HepG2 (cell line): ENCODE measurements at regions not wholly inside any gene's neighbourhood (a gene's known extent, or its start where the extent isn't known, plus 50 kb on each side); places are given as distances from the start of the nearest gene placed in this dataset.

Experiments
- ATAC-seq: fragments of 200-7000 bp; cut with Tn5 transposase; 3 replicates; pipeline ENCODE4 v1.9.1; 2020; ENCODE audit warnings: mild to moderate bottlenecking, moderate library complexity
- BruUV-seq: library from RNA; stranded (reverse); fragments of 400-500 nt; replicated peaks from 2 replicates; lab custom pipeline; 2021; lab: Mats Ljungman, UMichigan
- CTCF ChIA-PET: fragments of 300-600 bp; formaldehyde crosslinking; extraction: SDS; loops from one replicate; lab custom pipeline; 2021; ENCODE audit warnings: low total read pairs, inconsistent platforms, low intra/inter-chr PET ratio; lab: Yijun Ruan, JAX
- POLR2A ChIA-PET: fragments of 350-600 bp; sonication (Branson Sonifier 250); formaldehyde crosslinking; loops from one replicate; lab custom pipeline; 2020; ENCODE audit warnings: antibody characterized with exemption, inconsistent platforms; lab: Yijun Ruan, JAX
- DNase-seq: peaks from one replicate; pipeline ENCODE4 v3.0.0-alpha.2; 2015; ENCODE audit warnings: low spot score
- FAIRE-seq: peaks from 3 replicates; lab custom pipeline; 2011; peaks lifted over from hg19 to GRCh38; lab: Jason Lieb, UNC
- H2AFZ ChIP-seq: one replicate; pipeline ENCODE4 v1.6.1; 2011; ENCODE audit warnings: low read length, inconsistent platforms
- H3K27ac ChIP-seq: fragments of 300-600 bp; 3 replicates; pipeline ENCODE4 v1.8.0; 2011; ENCODE audit warnings: mixed run types, mild to moderate bottlenecking, mixed read lengths, low read length, inconsistent platforms; ENCODE audit not compliant: insufficient read depth; ENCODE audit errors: extremely low read length
- H3K27me3 ChIP-seq, 2 experiments: fragments of 200-600 bp in 1 of 2; 2 replicates in 1 of 2; 3 replicates in 1 of 2; pipeline versions ENCODE4 v1.6.0 to v1.8.0; 2011; ENCODE audit warnings: low read length in 2 of 2, mild to moderate bottlenecking in 2 of 2, moderate library complexity in 2 of 2, inconsistent platforms in 1 of 2; ENCODE audit not compliant: insufficient read depth in 2 of 2, control insufficient read depth in 1 of 2
- H3K36me3 ChIP-seq, 2 experiments: fragments of 200-600 bp in 1 of 2; replicated peaks in 1 of 2; 2 replicates in 1 of 2; 3 replicates in 1 of 2; pipeline versions ENCODE4 v1.5.1 to v1.8.0; 2011; ENCODE audit warnings: low read length in 2 of 2, inconsistent platforms in 1 of 2; ENCODE audit not compliant: insufficient read depth in 2 of 2, control insufficient read depth in 1 of 2
- H3K4me1 ChIP-seq: 2 replicates; pipeline ENCODE4 v1.5.1; 2012; ENCODE audit warnings: low read length, inconsistent platforms; ENCODE audit not compliant: insufficient read depth
- H3K4me2 ChIP-seq: 2 replicates; pipeline ENCODE4 v1.6.0; 2011; ENCODE audit warnings: low read depth, low read length, inconsistent platforms
- H3K4me3 ChIP-seq, 3 experiments: fragments of 200-600 bp in 1 of 3; sonication (generic), shearing (Covaris generic) in 1 of 3; replicated peaks in 1 of 3; 2 replicates each; pipeline ENCODE4 v1.5.1; 2011 to 2016; ENCODE audit warnings: low read length in 3 of 3, inconsistent platforms in 2 of 3, low read depth in 2 of 3, mild to moderate bottlenecking in 2 of 3, control low read depth in 1 of 3, mixed read lengths in 1 of 3; ENCODE audit not compliant: insufficient read depth in 1 of 3
- H3K79me2 ChIP-seq: one replicate; pipeline ENCODE4 v1.6.1; 2011; ENCODE audit warnings: low read length, inconsistent platforms; ENCODE audit not compliant: insufficient read depth
- H3K9ac ChIP-seq: 2 replicates; pipeline ENCODE4 v1.6.0; 2011; ENCODE audit warnings: mild to moderate bottlenecking, low read depth, low read length, inconsistent platforms; ENCODE audit not compliant: insufficient read depth
- H3K9me3 ChIP-seq: 2 replicates; pipeline ENCODE4 v1.5.1; 2012; ENCODE audit warnings: mild to moderate bottlenecking, low read length
- H4K20me1 ChIP-seq: 2 replicates; pipeline ENCODE4 v1.6.0; 2011; ENCODE audit warnings: inconsistent platforms, mild to moderate bottlenecking, low read length, moderate library complexity; ENCODE audit not compliant: insufficient read depth
- KDM3A ChIP-seq: IDR thresholded peaks from 2 replicates; pipeline ENCODE4 v1.6.1; 2018; ENCODE audit warnings: low read depth, missing compliant biosample characterization
- KLF13 ChIP-seq: sonication (generic); formaldehyde crosslinking; IDR thresholded peaks from 2 replicates; pipeline ENCODE4 v1.4.0; 2020; ENCODE audit warnings: mild to moderate bottlenecking, missing genetic modification reagents
- MTF1 ChIP-seq: sonication (generic); formaldehyde crosslinking; IDR thresholded peaks from 2 replicates; pipeline ENCODE4 v1.5.0; 2020; ENCODE audit warnings: missing genetic modification reagents
- NCOR1 ChIP-seq: fragments of 200-600 bp; sonication (generic); IDR thresholded peaks from 2 replicates; pipeline ENCODE4 v1.7.0; 2017; ENCODE audit warnings: antibody characterized with exemption, low read length, borderline replicate concordance
- REL ChIP-seq: sonication (generic); formaldehyde crosslinking; conservative IDR thresholded peaks from 2 replicates; pipeline ENCODE4 v1.8.0; 2022; ENCODE audit warnings: mild to moderate bottlenecking, missing genetic modification reagents, moderate library complexity
- SIX4 ChIP-seq: sonication (generic); formaldehyde crosslinking; IDR thresholded peaks from 2 replicates; pipeline ENCODE4 v1.4.0; 2020; ENCODE audit warnings: missing genetic modification reagents
- TOPORS ChIP-seq: sonication (generic); formaldehyde crosslinking; IDR thresholded peaks from 2 replicates; pipeline ENCODE4 v1.8.0; 2023; ENCODE audit warnings: mild to moderate bottlenecking, missing genetic modification reagents
- ZNF235 ChIP-seq: sonication (generic); formaldehyde crosslinking; IDR thresholded peaks from 2 replicates; pipeline ENCODE4 v1.8.1; 2023; ENCODE audit warnings: mild to moderate bottlenecking, missing genetic modification reagents, borderline replicate concordance
- ZNF546 ChIP-seq: sonication (generic); formaldehyde crosslinking; conservative IDR thresholded peaks from 2 replicates; pipeline ENCODE4 v1.8.1; 2023; ENCODE audit warnings: mild to moderate bottlenecking, missing genetic modification reagents
- ZNF782 ChIP-seq: sonication (generic); formaldehyde crosslinking; IDR thresholded peaks from 2 replicates; pipeline ENCODE4 v1.4.0; 2020; ENCODE audit warnings: missing genetic modification reagents, mild to moderate bottlenecking, borderline replicate concordance
- WGBS: methylation state at CpG from one replicate; pipeline ENCODE4 v1.1.6; 2017; ENCODE audit warnings: low lambda C conversion rate; 5-methylcytosine and 5-hydroxymethylcytosine counted together
- in situ Hi-C: cut with HindIII; loops from 2 replicates; pipeline ENCODE4 v1.10.0; 2017; ENCODE audit warnings: low pct_unique_long_range_greater_than_20kb; ENCODE audit not compliant: extremely low pct_ligation_motif_present
- intact Hi-C: fragments of 100-400 bp; cut with micrococcal nuclease; formaldehyde crosslinking; loops from one replicate; pipeline ENCODE4 v1.10.0; 2022; ENCODE audit not compliant: unreplicated experiment
- TF ChIP-seq, protein P1 (sequence below): sonication (generic); formaldehyde crosslinking; IDR thresholded peaks from 2 replicates; pipeline ENCODE4 v1.4.0; 2020; ENCODE audit warnings: low read depth, mild to moderate bottlenecking, missing genetic modification reagents
- TF ChIP-seq, protein P2 (sequence below): IDR thresholded peaks from 2 replicates; pipeline ENCODE4 v1.6.1; 2018; ENCODE audit warnings: missing genetic modification reagents

DNA sequence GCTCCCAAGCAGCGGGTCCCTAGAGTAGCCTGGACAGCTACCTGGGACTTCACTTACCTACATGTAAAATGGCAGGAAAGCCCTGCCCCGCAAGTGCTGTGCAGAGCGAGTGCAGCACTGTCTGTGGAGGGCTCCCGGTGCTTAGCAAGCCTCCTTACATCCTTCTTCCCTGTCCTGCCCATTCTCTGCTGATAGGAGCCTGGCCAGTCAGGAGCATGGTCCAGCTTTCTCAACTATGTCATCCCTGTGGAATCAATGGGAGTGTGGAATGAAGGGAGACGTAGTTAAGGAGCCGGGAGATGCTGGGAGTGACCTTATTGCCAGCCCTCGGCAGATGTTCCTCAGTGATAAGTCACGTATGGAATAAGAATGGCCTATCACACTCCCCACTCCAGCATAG lies 661.9 kb upstream of the ID2 start (continued):
- no peak for TF ChIP-seq NCOR1
- TF ChIP-seq ZNF782 = no peak

DNA sequence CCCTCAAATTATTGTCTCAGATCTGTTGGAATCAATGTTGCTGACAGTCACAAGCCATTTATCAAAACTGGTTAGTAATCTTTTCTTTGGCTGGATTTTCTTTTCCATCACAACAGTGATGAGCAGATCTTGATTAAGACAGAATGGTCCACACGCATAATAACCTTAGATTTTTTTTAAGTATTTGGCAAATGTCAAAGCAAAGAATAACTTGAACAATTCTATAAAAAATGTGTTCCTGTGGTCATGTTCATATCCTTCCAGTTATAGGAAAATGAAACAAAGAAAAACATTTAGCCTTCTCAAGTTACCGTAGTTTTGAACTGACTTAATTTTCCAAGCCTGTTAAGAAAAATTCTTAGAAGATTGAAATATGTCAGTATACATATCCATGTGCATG lies 659.9 kb upstream of the ID2 start:
- 68% methylated on average over 2 of the region's 2 CpGs for WGBS
- H3K9ac ChIP-seq = no peak overlapping the region
- no peak for ATAC-seq
- no peak overlapping the region for H3K4me2 ChIP-seq
- no peaks in the 10 kb centered on the region for H3K9me3 ChIP-seq
- TF ChIP-seq REL (CRISPR knock-in tag) (no peak), KLF13 (no peak)
- H3K4me3 ChIP-seq = no peak overlapping the region
- no peak overlapping the region for H3K27ac ChIP-seq
- peaks cover 0 to 29% of the 10 kb centered on the region in 2 experiments for H3K27me3 ChIP-seq
- no peak for DNase-seq
- no peaks in the 10 kb centered on the region for H3K79me2 ChIP-seq
- ChIA-PET CTCF (no interaction called here), POLR2A (no interaction called here)
- FAIRE-seq = no peak
- BruUV-seq = no TSS peak
- H2AFZ ChIP-seq = no peak overlapping the region
- H3K4me1 ChIP-seq = no peaks in the 10 kb centered on the region
- H4K20me1 ChIP-seq = no peaks in the 10 kb centered on the region
- intact Hi-C loops (no loop called here), in situ Hi-C loops (no loop called here)
- H3K36me3 ChIP-seq = no peaks in the 10 kb centered on the region

DNA sequence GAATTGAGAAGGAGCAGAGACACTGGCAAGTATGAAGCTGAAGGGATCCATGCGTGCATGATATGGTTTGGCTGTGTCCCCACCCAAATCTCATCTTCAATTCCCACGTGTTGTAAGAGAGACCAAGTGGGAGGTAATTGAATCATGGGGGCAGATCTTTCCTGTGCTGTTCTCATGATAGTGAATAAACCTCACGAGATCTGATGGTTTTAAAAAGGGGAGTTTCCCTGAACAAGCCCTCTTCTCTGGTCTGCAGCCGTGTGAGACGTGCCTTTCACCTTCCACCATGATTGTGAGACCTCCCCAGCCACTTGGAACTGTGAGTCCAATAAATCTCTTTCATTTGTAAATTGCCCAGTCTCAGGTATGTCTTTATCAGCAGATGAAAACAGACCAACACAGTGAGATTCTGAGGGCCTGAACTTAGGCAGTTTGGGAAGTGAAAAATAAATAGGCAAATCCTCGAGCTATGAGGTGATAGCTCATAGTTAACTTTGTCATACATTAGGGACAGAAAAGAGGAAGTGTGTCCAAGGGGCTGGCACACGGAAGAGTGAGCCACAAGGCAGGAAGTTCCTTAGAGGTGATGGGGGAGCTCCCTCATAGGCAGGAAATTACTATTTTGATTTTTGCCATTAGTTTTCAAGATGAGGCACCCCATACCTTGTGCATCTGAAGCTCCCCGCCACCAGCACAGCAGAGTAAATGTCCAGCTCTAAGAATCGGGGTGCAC lies 658.8 kb upstream of the ID2 start:
- POLR2A ChIA-PET = no interaction called here
- no TSS peak for BruUV-seq

More for the DNA sequence above, 658.8 kb upstream of the ID2 start:
- Histone ChIP-seq H3K27ac (no peak overlapping the region), H3K4me1 (no peaks in the 10 kb centered on the region), H3K27me3 (peaks cover 0 to 32% of the 10 kb centered on the region in 2 experiments), H3K9me3 (no peaks in the 10 kb centered on the region), H3K79me2 (no peaks in the 10 kb centered on the region), H3K36me3 (no peaks in the 10 kb centered on the region), H2AFZ (no peak overlapping the region), H3K4me3 (no peak overlapping the region), H4K20me1 (no peaks in the 10 kb centered on the region), H3K4me2 (no peak overlapping the region), H3K9ac (no peak overlapping the region)
- TF ChIP-seq, protein P1, sequence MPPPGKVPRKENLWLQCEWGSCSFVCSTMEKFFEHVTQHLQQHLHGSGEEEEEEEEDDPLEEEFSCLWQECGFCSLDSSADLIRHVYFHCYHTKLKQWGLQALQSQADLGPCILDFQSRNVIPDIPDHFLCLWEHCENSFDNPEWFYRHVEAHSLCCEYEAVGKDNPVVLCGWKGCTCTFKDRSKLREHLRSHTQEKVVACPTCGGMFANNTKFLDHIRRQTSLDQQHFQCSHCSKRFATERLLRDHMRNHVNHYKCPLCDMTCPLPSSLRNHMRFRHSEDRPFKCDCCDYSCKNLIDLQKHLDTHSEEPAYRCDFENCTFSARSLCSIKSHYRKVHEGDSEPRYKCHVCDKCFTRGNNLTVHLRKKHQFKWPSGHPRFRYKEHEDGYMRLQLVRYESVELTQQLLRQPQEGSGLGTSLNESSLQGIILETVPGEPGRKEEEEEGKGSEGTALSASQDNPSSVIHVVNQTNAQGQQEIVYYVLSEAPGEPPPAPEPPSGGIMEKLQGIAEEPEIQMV (CRISPR knock-in tag) = no peak
- no peak for TF ChIP-seq SIX4 (CRISPR knock-in tag)
- no peak for TF ChIP-seq ZNF235 (CRISPR knock-in tag)
- no peak for TF ChIP-seq MTF1 (CRISPR knock-in tag)
- TF ChIP-seq, protein P2, sequence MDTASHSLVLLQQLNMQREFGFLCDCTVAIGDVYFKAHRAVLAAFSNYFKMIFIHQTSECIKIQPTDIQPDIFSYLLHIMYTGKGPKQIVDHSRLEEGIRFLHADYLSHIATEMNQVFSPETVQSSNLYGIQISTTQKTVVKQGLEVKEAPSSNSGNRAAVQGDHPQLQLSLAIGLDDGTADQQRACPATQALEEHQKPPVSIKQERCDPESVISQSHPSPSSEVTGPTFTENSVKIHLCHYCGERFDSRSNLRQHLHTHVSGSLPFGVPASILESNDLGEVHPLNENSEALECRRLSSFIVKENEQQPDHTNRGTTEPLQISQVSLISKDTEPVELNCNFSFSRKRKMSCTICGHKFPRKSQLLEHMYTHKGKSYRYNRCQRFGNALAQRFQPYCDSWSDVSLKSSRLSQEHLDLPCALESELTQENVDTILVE (CRISPR knock-in tag) = no peak
- no peak for TF ChIP-seq TOPORS (CRISPR knock-in tag)
- TF ChIP-seq ZNF546 (CRISPR knock-in tag) = no peak
- TF ChIP-seq KDM3A (CRISPR knock-in tag) = no peak
- WGBS = 18% methylated on average over 9 of the region's 9 CpGs
- DNase-seq (no peak), FAIRE-seq (no peak), ATAC-seq (no peak)
- in situ Hi-C loops (no loop called here), intact Hi-C loops (no loop called here)
- CTCF ChIA-PET = no interaction called here
